Stimulated activated naive B cell treated with anti-CD40 and anti-IgM and Interleukin-4, amounts not matched to agents 10 μg/mL and 1 μg/mL and 100 μg/mL, for 72 hours (primary cell): ENCODE measurements at regions not wholly inside any gene's neighbourhood (a gene's known extent, or its start where the extent isn't known, plus 50 kb on each side); places are given as distances from the start of the nearest gene placed in this dataset.
"Not testable (repeated sequence)": the region's sequence is repeated elsewhere in the genome, so short reads cannot be mapped to it uniquely, and the experiment has no call there.

ENCODE experiments used
- ATAC-seq, 2 donors: fragments of 150-1000 bp; cut with Tn5 transposase; replicated peaks; 2 replicates each; pipeline ENCODE4 v1.10.0; 2021; ENCODE audit warnings: moderate library complexity in 1 of 2
- DNase-seq: peaks from one replicate; pipeline ENCODE4 v3.0.0; 2021
- H3K27ac Mint-ChIP-seq: one replicate; pipeline ENCODE4 v1.8.0; 2022; ENCODE audit warnings: mild to moderate bottlenecking, mixed read lengths
- H3K27me3 Mint-ChIP-seq, 2 donors: one replicate each; pipeline ENCODE4 v1.8.0; 2022; ENCODE audit warnings: mixed read lengths in 2 of 2
- H3K36me3 Mint-ChIP-seq, 2 donors: one replicate each; pipeline ENCODE4 v1.8.0; 2022; ENCODE audit warnings: mixed read lengths in 2 of 2, mild to moderate bottlenecking in 1 of 2
- H3K4me1 Mint-ChIP-seq, 2 donors: one replicate each; pipeline ENCODE4 v1.8.0; 2022; ENCODE audit warnings: mixed read lengths in 2 of 2, mild to moderate bottlenecking in 1 of 2
- H3K4me3 Mint-ChIP-seq, 2 donors: one replicate each; pipeline ENCODE4 v1.8.0; 2022; ENCODE audit warnings: mild to moderate bottlenecking in 2 of 2, mixed read lengths in 2 of 2, moderate library complexity in 1 of 2
- H3K9me3 Mint-ChIP-seq, 2 donors: one replicate each; pipeline ENCODE4 v1.8.0; 2022; ENCODE audit warnings: mixed read lengths in 2 of 2, mild to moderate bottlenecking in 1 of 2

- ATAC-seq, result no peak
- no peak overlapping the region for H3K4me3 Mint-ChIP-seq
- peaks cover 5 to 6% of the 10 kb centered on the region in 2 donors for H3K9me3 Mint-ChIP-seq
Observed at GRCh38 chr4:131302108-131302507, 1847.0 kb upstream of the PCDH10 start.

GRCh38 chr4:131304686-131305085 lies 1844.4 kb upstream of the PCDH10 start:
- Mint-ChIP-seq H3K27me3 (no peaks in the 10 kb centered on the region), H3K27ac (no peak overlapping the region), H3K9me3 (peaks cover 6 to 10% of the 10 kb centered on the region in 2 donors), H3K36me3 (no peaks in the 10 kb centered on the region), H3K4me1 (no peaks in the 10 kb centered on the region), H3K4me3 (no peak overlapping the region)
- no peak for DNase-seq
- no peak for ATAC-seq

More at GRCh38 chr4:131302108-131302507, 1847.0 kb upstream of the PCDH10 start:
- no peak for DNase-seq
- H3K4me1 Mint-ChIP-seq, result no peaks in the 10 kb centered on the region
- no peaks in the 10 kb centered on the region for H3K36me3 Mint-ChIP-seq
- H3K27ac Mint-ChIP-seq, result no peak overlapping the region
- no peaks in the 10 kb centered on the region for H3K27me3 Mint-ChIP-seq

GRCh38 chr4:131309628-131310027 lies 1839.5 kb upstream of the PCDH10 start:
- H3K4me1 Mint-ChIP-seq, result no peaks in the 10 kb centered on the region
- peaks cover 1 to 8% of the 10 kb centered on the region in 2 donors for H3K9me3 Mint-ChIP-seq
- ATAC-seq (no peak), DNase-seq (no peak)
- H3K4me3 Mint-ChIP-seq, result no peak overlapping the region
- H3K27ac Mint-ChIP-seq, result no peak overlapping the region
- no peaks in the 10 kb centered on the region for H3K27me3 Mint-ChIP-seq
- no peaks in the 10 kb centered on the region for H3K36me3 Mint-ChIP-seq

GRCh38 chr4:131316086-131316485 lies 1833.0 kb upstream of the PCDH10 start:
- ATAC-seq, result no peak
- Mint-ChIP-seq H3K36me3 (no peaks in the 10 kb centered on the region), H3K27ac (no peak overlapping the region), H3K4me1 (no peaks in the 10 kb centered on the region), H3K27me3 (no peaks in the 10 kb centered on the region), H3K4me3 (no peak overlapping the region), H3K9me3 (peaks cover 0 to 2% of the 10 kb centered on the region in 2 donors)
- DNase-seq, result no peak

DNA sequence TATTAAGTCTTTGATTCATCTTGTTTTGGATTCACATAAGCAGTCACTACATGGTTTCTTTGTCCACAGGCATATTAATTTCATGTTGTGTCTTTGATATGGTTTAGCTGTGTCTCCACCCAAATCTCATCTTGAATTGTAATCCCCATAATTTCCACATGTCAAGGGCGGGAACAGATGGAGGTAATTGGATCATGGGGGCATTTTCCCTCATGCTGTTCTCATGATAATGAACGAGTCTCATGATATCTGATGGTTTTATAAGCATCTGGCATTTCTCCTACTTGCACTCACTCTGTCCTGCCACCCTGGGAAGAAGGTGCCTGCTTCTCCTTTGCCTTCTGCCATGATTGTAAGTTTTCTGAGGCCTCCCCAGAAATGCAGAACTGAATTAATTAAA lies 1811.2 kb upstream of the PCDH10 start:
- Mint-ChIP-seq H3K27me3 (no peaks in the 10 kb centered on the region), H3K36me3 (no peaks in the 10 kb centered on the region), H3K9me3 (no peaks in the 10 kb centered on the region), H3K4me1 (no peaks in the 10 kb centered on the region), H3K27ac (no peak overlapping the region), H3K4me3 (no peak overlapping the region)
- no peak for DNase-seq
- no peak for ATAC-seq

GRCh38 chr4:131339137-131339536 lies 1810.0 kb upstream of the PCDH10 start:
- H3K27me3 Mint-ChIP-seq, result no peaks in the 10 kb centered on the region
- peaks cover 0 to 2% of the 10 kb centered on the region in 2 donors for H3K9me3 Mint-ChIP-seq
- no peaks in the 10 kb centered on the region for H3K4me1 Mint-ChIP-seq
- no peak for ATAC-seq
- no peaks in the 10 kb centered on the region for H3K36me3 Mint-ChIP-seq
- no peak overlapping the region for H3K27ac Mint-ChIP-seq
- no peak overlapping the region for H3K4me3 Mint-ChIP-seq
- DNase-seq, result no peak

GRCh38 chr4:131344761-131345160 lies 1804.3 kb upstream of the PCDH10 start:
- no peaks in the 10 kb centered on the region for H3K4me1 Mint-ChIP-seq
- H3K9me3 Mint-ChIP-seq, result peaks cover 0 to 2% of the 10 kb centered on the region in 2 donors
- no peaks in the 10 kb centered on the region for H3K36me3 Mint-ChIP-seq
- DNase-seq, result no peak
- no peak overlapping the region for H3K4me3 Mint-ChIP-seq
- ATAC-seq, result no peak
- no peaks in the 10 kb centered on the region for H3K27me3 Mint-ChIP-seq
- H3K27ac Mint-ChIP-seq, result no peak overlapping the region

DNA sequence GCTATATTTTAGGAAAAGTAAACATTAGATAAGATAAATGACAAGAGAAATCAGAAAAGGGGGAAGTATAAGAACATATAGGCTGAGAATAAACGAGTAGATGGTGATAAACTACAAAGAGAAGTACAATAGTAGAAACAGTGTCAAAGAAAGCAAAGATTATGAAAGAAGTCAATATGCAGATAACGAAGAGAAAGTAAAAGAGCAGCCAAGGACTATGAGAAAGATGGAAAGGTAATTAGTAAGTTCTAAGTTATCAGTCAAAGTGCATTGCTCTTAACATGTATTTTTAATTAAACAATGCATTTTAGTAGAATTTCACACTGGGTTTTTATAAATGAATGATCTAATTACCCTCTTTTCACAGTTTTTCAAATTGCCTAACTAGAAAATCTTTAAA lies 1801.3 kb upstream of the PCDH10 start:
- Mint-ChIP-seq H3K27me3 (no peaks in the 10 kb centered on the region), H3K4me1 (no peaks in the 10 kb centered on the region), H3K9me3 (peaks cover 0 to 4% of the 10 kb centered on the region in 2 donors), H3K36me3 (no peaks in the 10 kb centered on the region), H3K27ac (no peak overlapping the region), H3K4me3 (no peak overlapping the region)
- no peak for DNase-seq
- ATAC-seq, result no peak

- H3K9me3 Mint-ChIP-seq, result peaks cover under 1 to 2% of the 10 kb centered on the region in 2 donors
- H3K27ac Mint-ChIP-seq, result no peak overlapping the region
- no peaks in the 10 kb centered on the region for H3K4me1 Mint-ChIP-seq
- H3K36me3 Mint-ChIP-seq, result no peaks in the 10 kb centered on the region
- H3K27me3 Mint-ChIP-seq, result no peaks in the 10 kb centered on the region
- H3K4me3 Mint-ChIP-seq, result no peak overlapping the region
- DNase-seq (no peak), ATAC-seq (no peak)
Observed at GRCh38 chr4:131348263-131348662, 1800.8 kb upstream of the PCDH10 start.

GRCh38 chr4:131352371-131352770 lies 1796.7 kb upstream of the PCDH10 start:
- not testable (repeated sequence) for ATAC-seq, H3K27me3 Mint-ChIP-seq, H3K4me1 Mint-ChIP-seq, H3K9me3 Mint-ChIP-seq, H3K4me3 Mint-ChIP-seq, DNase-seq, H3K27ac Mint-ChIP-seq, H3K36me3 Mint-ChIP-seq

GRCh38 chr4:131366714-131367113 lies 1782.4 kb upstream of the PCDH10 start:
- no peaks in the 10 kb centered on the region for H3K36me3 Mint-ChIP-seq
- ATAC-seq (no peak), DNase-seq (no peak)
- no peaks in the 10 kb centered on the region for H3K27me3 Mint-ChIP-seq
- no peak overlapping the region for H3K4me3 Mint-ChIP-seq
- H3K27ac Mint-ChIP-seq, result no peak overlapping the region
- H3K9me3 Mint-ChIP-seq, result no peaks in the 10 kb centered on the region
- H3K4me1 Mint-ChIP-seq, result no peaks in the 10 kb centered on the region

DNA sequence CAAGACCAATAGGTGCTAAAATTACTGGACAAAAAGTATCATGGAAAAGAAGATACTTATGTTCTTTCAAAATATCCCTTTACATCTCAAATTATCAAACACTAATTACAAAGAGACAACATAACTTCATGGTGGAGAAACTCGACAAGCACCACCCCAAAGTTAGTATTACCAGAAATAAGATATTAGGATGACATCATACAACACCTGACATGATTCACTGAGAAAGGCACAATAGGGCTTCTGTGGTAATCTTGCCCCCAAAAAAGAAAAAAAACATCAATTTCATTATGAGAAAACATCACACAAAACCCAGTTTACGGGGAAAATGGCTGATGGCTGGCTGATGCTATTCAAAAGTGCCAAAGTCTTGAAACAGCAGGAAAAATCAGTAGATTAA lies 1781.7 kb upstream of the PCDH10 start:
- no peak for DNase-seq
- Mint-ChIP-seq H3K36me3 (no peaks in the 10 kb centered on the region), H3K4me1 (no peaks in the 10 kb centered on the region), H3K27ac (no peak overlapping the region), H3K27me3 (no peaks in the 10 kb centered on the region), H3K4me3 (no peak overlapping the region), H3K9me3 (no peaks in the 10 kb centered on the region)
- ATAC-seq, result no peak

DNA sequence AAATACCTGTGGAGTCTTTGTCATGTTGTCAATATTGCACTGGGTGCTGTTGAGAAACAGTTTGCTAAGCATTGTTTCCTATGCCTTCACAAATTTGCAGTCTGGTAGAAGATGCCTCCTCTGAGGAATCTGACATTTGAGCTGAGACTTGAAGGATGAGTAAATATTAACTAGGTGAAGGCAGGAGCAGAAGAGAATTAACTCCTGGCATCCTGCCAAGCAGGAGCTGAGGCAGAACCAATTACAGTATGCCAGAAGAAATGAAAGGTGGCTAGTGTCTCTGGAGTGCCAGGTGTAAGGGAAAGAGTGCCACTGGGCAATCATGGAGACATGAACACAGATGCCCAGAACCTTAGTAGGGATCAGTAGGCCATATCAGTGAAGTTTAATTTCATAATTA lies 1778.2 kb upstream of the PCDH10 start:
- Mint-ChIP-seq H3K4me1 (no peaks in the 10 kb centered on the region), H3K36me3 (no peaks in the 10 kb centered on the region), H3K27ac (no peak overlapping the region), H3K9me3 (no peaks in the 10 kb centered on the region), H3K27me3 (no peaks in the 10 kb centered on the region), H3K4me3 (no peak overlapping the region)
- DNase-seq (no peak), ATAC-seq (no peak)

DNA sequence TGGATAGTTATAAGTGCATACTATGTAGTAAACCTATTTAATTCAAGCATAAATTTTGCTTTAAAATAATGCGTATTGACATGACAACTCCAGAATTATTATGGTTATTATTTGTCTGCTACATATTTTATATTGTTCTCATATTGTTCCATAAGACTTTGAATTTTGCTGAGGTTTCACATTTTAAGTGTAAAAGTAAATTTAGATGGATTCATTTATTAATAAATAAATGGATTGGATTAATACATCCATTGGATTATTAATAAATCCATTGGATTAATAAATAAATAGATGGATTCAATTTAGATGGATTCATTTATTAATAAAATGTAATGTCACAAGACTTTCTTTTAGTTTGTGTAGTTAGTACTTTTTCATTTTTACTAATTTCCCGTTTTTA lies 1768.0 kb upstream of the PCDH10 start:
- no peaks in the 10 kb centered on the region for H3K36me3 Mint-ChIP-seq
- no peak for ATAC-seq
- no peaks in the 10 kb centered on the region for H3K4me1 Mint-ChIP-seq
- H3K9me3 Mint-ChIP-seq, result peaks cover 0 to 3% of the 10 kb centered on the region in 2 donors
- H3K27me3 Mint-ChIP-seq, result no peaks in the 10 kb centered on the region
- H3K4me3 Mint-ChIP-seq, result no peak overlapping the region
- no peak overlapping the region for H3K27ac Mint-ChIP-seq
- no peak for DNase-seq

DNA sequence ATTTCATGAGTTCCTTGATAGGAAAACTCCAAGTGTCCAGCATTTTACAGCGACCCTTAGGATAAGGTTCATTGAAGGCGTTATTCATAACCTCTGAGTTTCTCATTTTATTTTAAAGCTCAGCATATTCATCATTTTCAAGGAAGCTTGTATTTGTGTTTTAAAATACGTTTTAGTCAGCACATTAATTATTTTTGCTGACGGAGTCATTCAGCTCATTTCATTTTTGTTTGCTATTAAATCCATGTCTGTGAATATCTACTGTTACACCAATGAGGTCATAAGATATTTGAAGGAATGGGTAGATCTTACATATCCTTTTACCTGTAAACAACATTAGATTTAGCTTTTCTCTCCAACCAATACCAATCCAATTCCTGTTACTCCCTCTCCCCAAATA lies 1766.3 kb upstream of the PCDH10 start:
- Mint-ChIP-seq H3K27me3 (no peaks in the 10 kb centered on the region), H3K36me3 (no peaks in the 10 kb centered on the region), H3K4me3 (no peak overlapping the region), H3K9me3 (peaks cover 0 to 3% of the 10 kb centered on the region in 2 donors), H3K27ac (no peak overlapping the region), H3K4me1 (no peaks in the 10 kb centered on the region)
- DNase-seq (no peak), ATAC-seq (no peak)

DNA sequence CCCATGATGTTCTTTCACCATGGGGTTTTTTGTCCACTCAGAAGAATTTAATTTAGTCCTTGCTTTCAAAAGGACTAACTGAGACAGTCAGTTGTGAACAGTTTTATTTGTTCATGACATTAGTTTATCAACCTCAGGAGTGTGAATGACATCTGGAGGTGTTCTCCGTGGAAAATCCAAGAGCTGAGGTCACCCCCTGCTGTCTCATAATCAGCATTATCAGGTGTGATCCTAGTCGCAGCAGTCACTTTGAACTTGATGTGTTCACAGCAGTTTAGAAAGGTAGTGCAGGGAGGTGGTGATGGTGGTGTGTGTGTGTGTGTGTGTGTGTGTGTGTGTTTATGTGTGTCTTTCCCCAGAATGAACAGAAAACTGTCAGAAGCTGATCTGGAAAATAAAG lies 1760.8 kb upstream of the PCDH10 start:
- H3K4me1 Mint-ChIP-seq, result no peaks in the 10 kb centered on the region
- no peaks in the 10 kb centered on the region for H3K36me3 Mint-ChIP-seq
- no peak overlapping the region for H3K4me3 Mint-ChIP-seq

More for the DNA sequence above, 1760.8 kb upstream of the PCDH10 start:
- DNase-seq (no peak), ATAC-seq (no peak)
- Mint-ChIP-seq H3K9me3 (peaks cover 3 to 4% of the 10 kb centered on the region in 2 donors), H3K27me3 (no peaks in the 10 kb centered on the region), H3K27ac (no peak overlapping the region)
